ENCODE measurements at regions not wholly inside any gene's neighbourhood (a gene's known extent, or its start where the extent isn't known, plus 50 kb on each side); places are given as distances from the start of the nearest gene placed in this dataset.
A peak's percentile ranks its signal among the peaks of the same experiment; 100 is the strongest.

- no peak for TF ChIP-seq CTCF (IDR thresholded peaks at IDR 0.05; ENCODE audit: insufficient read depth, low read length, missing control alignments)
- POLR2A ChIA-PET: interaction anchor here (0.7 kb wide), 1 partner anchor 294 kb away, joined by 4 read pairs; the partner anchor contains the start of gene GADD45A
- CTCF ChIA-PET: interaction anchor here (0.8 kb wide), 1 partner anchor 26 kb away, joined by 3 read pairs; no protein-coding TSS in a partner anchor
- H3K4me3 ChIP-seq (ENCODE audit: low read depth, low read length): no peak overlapping the region
- peak; percentile 40 for DNase-seq (ENCODE audit: low read depth, low spot score)
Observed at GRCh38 chr1:67978890-67979516, 71.4 kb downstream of the DIRAS3 start.

- H3K4me3 ChIP-seq (ENCODE audit: low read depth, low read length): no peak overlapping the region
- POLR2A ChIA-PET: no interaction called here
- TF ChIP-seq CTCF (IDR thresholded peaks at IDR 0.05; ENCODE audit: insufficient read depth, low read length, missing control alignments): no peak
- DNase-seq (ENCODE audit: low read depth, low spot score): no peak
- CTCF ChIA-PET: interaction anchor here (0.6 kb wide), 1 partner anchor 216 kb away, joined by 3 read pairs; no protein-coding TSS in a partner anchor
Observed at GRCh38 chr1:67977756-67978155, 72.7 kb downstream of the DIRAS3 start.

- DNase-seq (ENCODE audit: low read depth, low spot score): no peak
- H3K4me3 ChIP-seq (ENCODE audit: low read depth, low read length): no peak overlapping the region
- no peak for TF ChIP-seq CTCF (IDR thresholded peaks at IDR 0.05; ENCODE audit: insufficient read depth, low read length, missing control alignments)
- ChIA-PET POLR2A (no interaction called here), CTCF (no interaction called here)
Observed at GRCh38 chr1:67973051-67973450, 77.4 kb downstream of the DIRAS3 start.

GRCh38 chr1:67970088-67970487 is 80.3 kb downstream of the DIRAS3 start:
- ChIA-PET CTCF (interaction anchor here (1.5 kb wide), 1 partner anchor 72 kb away, joined by 3 read pairs; no protein-coding TSS in a partner anchor), POLR2A (no interaction called here)
- TF ChIP-seq CTCF (IDR thresholded peaks at IDR 0.05; ENCODE audit: insufficient read depth, low read length, missing control alignments): no peak
- no peak overlapping the region for H3K4me3 ChIP-seq (ENCODE audit: low read depth, low read length)
- DNase-seq (ENCODE audit: low read depth, low spot score): peak; percentile 42

- ChIA-PET POLR2A (no interaction called here), CTCF (interaction anchor here (1.5 kb wide), 1 partner anchor 71 kb away, joined by 3 read pairs; no protein-coding TSS in a partner anchor)
- H3K4me3 ChIP-seq (ENCODE audit: low read depth, low read length): no peak overlapping the region
- TF ChIP-seq CTCF (IDR thresholded peaks at IDR 0.05; ENCODE audit: insufficient read depth, low read length, missing control alignments): no peak
- no peak for DNase-seq (ENCODE audit: low read depth, low spot score)
Observed at GRCh38 chr1:67969446-67969845, 81.0 kb downstream of the DIRAS3 start.

- POLR2A ChIA-PET: no interaction called here
- CTCF ChIA-PET: interaction anchor here (1.0 kb wide), 1 partner anchor 201 kb away, joined by 3 read pairs; no protein-coding TSS in a partner anchor
- DNase-seq (ENCODE audit: low read depth, low spot score): no peak
- H3K4me3 ChIP-seq (ENCODE audit: low read depth, low read length): no peak overlapping the region
- TF ChIP-seq CTCF (IDR thresholded peaks at IDR 0.05; ENCODE audit: insufficient read depth, low read length, missing control alignments): no peak
Observed at GRCh38 chr1:67966666-67967009, 83.8 kb downstream of the DIRAS3 start.

Measured in AG04449 (cell line).